WTC11 (cell line): ENCODE measurements at regions not wholly inside any gene's neighbourhood (a gene's known extent, or its start where the extent isn't known, plus 50 kb on each side); places are given as distances from the start of the nearest gene placed in this dataset.

Experiments
- ATAC-seq: fragments of 200-7000 bp; cut with Tn5 transposase; 2 replicates; pipeline ENCODE4 v1.10.0; 2021; ENCODE audit warnings: mild to moderate bottlenecking, moderate library complexity
- CTCF ChIA-PET: fragments of 300-600 bp; sonication (Branson Sonifier 250); formaldehyde crosslinking; loops from one replicate; lab custom pipeline; 2021; ENCODE audit warnings: antibody characterized with exemption; lab: Charles Lee
- POLR2A ChIA-PET: fragments of 350-600 bp; sonication (Branson Sonifier 250); formaldehyde crosslinking; loops from one replicate; lab custom pipeline; 2021; ENCODE audit warnings: antibody characterized with exemption; lab: Charles Lee
- DNase-seq: peaks from one replicate; pipeline ENCODE4 v3.0.0; 2021; ENCODE audit warnings: low spot score
- H3K27ac Mint-ChIP-seq: 2 replicates; pipeline ENCODE4 v1.8.0; 2021; ENCODE audit warnings: mixed read lengths
- H3K27me3 Mint-ChIP-seq: 2 replicates; pipeline ENCODE4 v1.8.0; 2021; ENCODE audit warnings: low read depth, mild to moderate bottlenecking, moderate library complexity, mixed read lengths
- H3K36me3 Mint-ChIP-seq: 2 replicates; pipeline ENCODE4 v1.8.0; 2021; ENCODE audit warnings: mixed read lengths
- H3K4me1 Mint-ChIP-seq: 2 replicates; pipeline ENCODE4 v1.8.0; 2022; ENCODE audit warnings: mixed read lengths
- H3K4me3 Mint-ChIP-seq: 2 replicates; pipeline ENCODE4 v1.8.0; 2021; ENCODE audit warnings: mild to moderate bottlenecking, moderate library complexity, mixed read lengths
- H3K9me3 Mint-ChIP-seq: 2 replicates; pipeline ENCODE4 v1.8.0; 2021; ENCODE audit warnings: mixed read lengths
- CREB1 ChIP-seq: sonication (generic); formaldehyde crosslinking; IDR thresholded peaks from 2 replicates; pipeline ENCODE4 v1.8.0; 2023; ENCODE audit warnings: mild to moderate bottlenecking, missing genetic modification reagents
- ESRRA ChIP-seq: sonication (generic); formaldehyde crosslinking; IDR thresholded peaks from 2 replicates; pipeline ENCODE4 v1.8.1; 2022; ENCODE audit warnings: mild to moderate bottlenecking, missing genetic modification reagents, borderline replicate concordance
- GABPB1 ChIP-seq: sonication (generic); formaldehyde crosslinking; IDR thresholded peaks from 2 replicates; pipeline ENCODE4 v1.8.1; 2023; ENCODE audit warnings: mild to moderate bottlenecking, missing genetic modification reagents
- IRF2 ChIP-seq: sonication (generic); formaldehyde crosslinking; IDR thresholded peaks from 2 replicates; pipeline ENCODE4 v1.8.0; 2022; ENCODE audit warnings: low read depth, missing genetic modification reagents, borderline replicate concordance
- JUN ChIP-seq: sonication (generic); formaldehyde crosslinking; IDR thresholded peaks from 2 replicates; pipeline ENCODE4 v1.8.0; 2023; ENCODE audit warnings: mild to moderate bottlenecking, missing genetic modification reagents
- OVOL2 ChIP-seq: fragments of 250-450 bp; sonication (Bioruptor Pico); IDR thresholded peaks from 2 replicates; pipeline ENCODE4 v1.9.0; 2021; ENCODE audit warnings: mild to moderate bottlenecking, borderline replicate concordance
- SMAD3 ChIP-seq: sonication (generic); formaldehyde crosslinking; IDR thresholded peaks from 2 replicates; pipeline ENCODE4 v1.8.0; 2022; ENCODE audit warnings: missing genetic modification reagents, mild to moderate bottlenecking, borderline replicate concordance
- TCF7 ChIP-seq: sonication (generic); formaldehyde crosslinking; IDR thresholded peaks from 2 replicates; pipeline ENCODE4 v1.8.0; 2022; ENCODE audit warnings: mild to moderate bottlenecking, low read depth, missing genetic modification reagents, moderate library complexity
- TEAD4 ChIP-seq: sonication (generic); formaldehyde crosslinking; IDR thresholded peaks from 2 replicates; pipeline ENCODE4 v1.8.0; 2022; ENCODE audit warnings: mild to moderate bottlenecking, missing genetic modification reagents
- ZNF121 ChIP-seq: sonication (generic); formaldehyde crosslinking; IDR thresholded peaks from 2 replicates; pipeline ENCODE4 v1.8.0; 2023; ENCODE audit warnings: missing genetic modification reagents
- ZNF219 ChIP-seq: sonication (generic); formaldehyde crosslinking; IDR thresholded peaks from 2 replicates; pipeline ENCODE4 v1.8.0; 2023; ENCODE audit warnings: missing genetic modification reagents, mild to moderate bottlenecking, borderline replicate concordance
- ZNF423 ChIP-seq: fragments of 250-450 bp; sonication (Bioruptor Pico); IDR thresholded peaks from 2 replicates; pipeline ENCODE4 v2.1.2; 2022; ENCODE audit warnings: mild to moderate bottlenecking, moderate library complexity
- TF ChIP-seq, protein P1 (sequence below): sonication (generic); formaldehyde crosslinking; IDR thresholded peaks from 2 replicates; pipeline ENCODE4 v1.8.0; 2023; ENCODE audit warnings: missing genetic modification reagents
- TF ChIP-seq, protein P2 (sequence below): sonication (generic); formaldehyde crosslinking; IDR thresholded peaks from 2 replicates; pipeline ENCODE4 v1.8.0; 2023; ENCODE audit warnings: mild to moderate bottlenecking, missing genetic modification reagents
- TF ChIP-seq, protein P3 (sequence below): sonication (generic); formaldehyde crosslinking; conservative IDR thresholded peaks from 2 replicates; pipeline ENCODE4 v1.8.1; 2023; ENCODE audit warnings: mild to moderate bottlenecking, low read depth, missing genetic modification reagents, moderate library complexity
- TF ChIP-seq, protein P4 (sequence below): sonication (generic); formaldehyde crosslinking; IDR thresholded peaks from 2 replicates; pipeline ENCODE4 v1.8.0; 2022; ENCODE audit warnings: mild to moderate bottlenecking, missing genetic modification reagents

DNA sequence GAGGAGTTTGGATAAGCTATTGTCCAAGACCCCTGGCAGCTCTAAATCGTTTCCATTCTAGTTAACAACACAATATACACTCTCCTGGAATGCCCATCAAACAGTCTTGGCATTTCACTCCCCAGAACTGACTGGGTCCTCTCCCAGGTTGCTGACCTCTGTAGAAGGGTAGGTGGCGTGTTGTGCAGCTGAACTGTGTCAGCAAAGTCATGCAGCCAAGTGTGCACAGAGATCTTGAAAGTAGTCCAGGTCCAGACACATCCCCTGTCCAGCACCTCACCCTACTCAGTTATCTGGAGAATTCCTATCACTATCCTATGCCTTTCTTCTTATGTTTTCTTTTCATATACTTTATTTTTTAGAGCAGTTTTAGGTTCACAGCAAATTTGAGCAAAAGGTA is 312.7 kb downstream of the GABRB3 start (continued):
- TF ChIP-seq, protein P1, sequence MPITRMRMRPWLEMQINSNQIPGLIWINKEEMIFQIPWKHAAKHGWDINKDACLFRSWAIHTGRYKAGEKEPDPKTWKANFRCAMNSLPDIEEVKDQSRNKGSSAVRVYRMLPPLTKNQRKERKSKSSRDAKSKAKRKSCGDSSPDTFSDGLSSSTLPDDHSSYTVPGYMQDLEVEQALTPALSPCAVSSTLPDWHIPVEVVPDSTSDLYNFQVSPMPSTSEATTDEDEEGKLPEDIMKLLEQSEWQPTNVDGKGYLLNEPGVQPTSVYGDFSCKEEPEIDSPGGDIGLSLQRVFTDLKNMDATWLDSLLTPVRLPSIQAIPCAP (CRISPR knock-in tag): no peak
- TF ChIP-seq GABPB1 (CRISPR knock-in tag): no peak
- no peak for TF ChIP-seq ZNF219 (CRISPR knock-in tag)
- TF ChIP-seq SMAD3 (CRISPR knock-in tag): no peak
- TF ChIP-seq ZNF121 (CRISPR knock-in tag): no peak
- no peak for TF ChIP-seq TCF7

DNA sequence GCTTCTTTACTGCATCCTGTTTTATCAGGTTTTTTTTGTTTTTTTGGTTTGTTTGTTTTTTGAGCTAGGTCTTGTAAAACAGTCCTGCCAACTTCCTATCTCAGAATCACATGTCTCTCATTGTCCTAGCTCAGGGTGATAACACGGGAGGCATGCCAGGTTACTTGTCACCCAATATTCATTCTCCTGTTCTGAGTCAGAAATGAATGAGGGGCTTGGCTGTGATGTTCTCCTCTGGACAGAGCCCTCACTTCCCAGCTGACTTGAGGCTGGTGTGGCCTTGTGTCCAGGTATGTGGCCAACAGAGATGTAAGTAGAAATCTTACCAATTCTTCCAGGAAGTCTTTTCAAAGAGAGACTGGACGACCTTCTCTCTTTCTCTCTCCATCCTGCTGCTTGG is 317.0 kb downstream of the GABRB3 start:
- Mint-ChIP-seq H3K36me3 (peaks cover 22% of the 10 kb centered on the region), H3K4me1 (no peaks in the 10 kb centered on the region), H3K27ac (no peak overlapping the region), H3K4me3 (no peak overlapping the region), H3K27me3 (no peaks in the 10 kb centered on the region; the same call in 1 of the 2 replicates), H3K9me3 (peaks cover 31% of the 10 kb centered on the region)
- no peak for DNase-seq
- ChIA-PET POLR2A (no interaction called here), CTCF (no interaction called here)
- no peak for ATAC-seq
- TF ChIP-seq ESRRA: no peak
- no peak for TF ChIP-seq CREB1 (CRISPR knock-in tag)
- TF ChIP-seq, protein P2, sequence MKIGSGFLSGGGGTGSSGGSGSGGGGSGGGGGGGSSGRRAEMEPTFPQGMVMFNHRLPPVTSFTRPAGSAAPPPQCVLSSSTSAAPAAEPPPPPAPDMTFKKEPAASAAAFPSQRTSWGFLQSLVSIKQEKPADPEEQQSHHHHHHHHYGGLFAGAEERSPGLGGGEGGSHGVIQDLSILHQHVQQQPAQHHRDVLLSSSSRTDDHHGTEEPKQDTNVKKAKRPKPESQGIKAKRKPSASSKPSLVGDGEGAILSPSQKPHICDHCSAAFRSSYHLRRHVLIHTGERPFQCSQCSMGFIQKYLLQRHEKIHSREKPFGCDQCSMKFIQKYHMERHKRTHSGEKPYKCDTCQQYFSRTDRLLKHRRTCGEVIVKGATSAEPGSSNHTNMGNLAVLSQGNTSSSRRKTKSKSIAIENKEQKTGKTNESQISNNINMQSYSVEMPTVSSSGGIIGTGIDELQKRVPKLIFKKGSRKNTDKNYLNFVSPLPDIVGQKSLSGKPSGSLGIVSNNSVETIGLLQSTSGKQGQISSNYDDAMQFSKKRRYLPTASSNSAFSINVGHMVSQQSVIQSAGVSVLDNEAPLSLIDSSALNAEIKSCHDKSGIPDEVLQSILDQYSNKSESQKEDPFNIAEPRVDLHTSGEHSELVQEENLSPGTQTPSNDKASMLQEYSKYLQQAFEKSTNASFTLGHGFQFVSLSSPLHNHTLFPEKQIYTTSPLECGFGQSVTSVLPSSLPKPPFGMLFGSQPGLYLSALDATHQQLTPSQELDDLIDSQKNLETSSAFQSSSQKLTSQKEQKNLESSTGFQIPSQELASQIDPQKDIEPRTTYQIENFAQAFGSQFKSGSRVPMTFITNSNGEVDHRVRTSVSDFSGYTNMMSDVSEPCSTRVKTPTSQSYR: no peak
- TF ChIP-seq OVOL2: no peak
- TF ChIP-seq, protein P3, sequence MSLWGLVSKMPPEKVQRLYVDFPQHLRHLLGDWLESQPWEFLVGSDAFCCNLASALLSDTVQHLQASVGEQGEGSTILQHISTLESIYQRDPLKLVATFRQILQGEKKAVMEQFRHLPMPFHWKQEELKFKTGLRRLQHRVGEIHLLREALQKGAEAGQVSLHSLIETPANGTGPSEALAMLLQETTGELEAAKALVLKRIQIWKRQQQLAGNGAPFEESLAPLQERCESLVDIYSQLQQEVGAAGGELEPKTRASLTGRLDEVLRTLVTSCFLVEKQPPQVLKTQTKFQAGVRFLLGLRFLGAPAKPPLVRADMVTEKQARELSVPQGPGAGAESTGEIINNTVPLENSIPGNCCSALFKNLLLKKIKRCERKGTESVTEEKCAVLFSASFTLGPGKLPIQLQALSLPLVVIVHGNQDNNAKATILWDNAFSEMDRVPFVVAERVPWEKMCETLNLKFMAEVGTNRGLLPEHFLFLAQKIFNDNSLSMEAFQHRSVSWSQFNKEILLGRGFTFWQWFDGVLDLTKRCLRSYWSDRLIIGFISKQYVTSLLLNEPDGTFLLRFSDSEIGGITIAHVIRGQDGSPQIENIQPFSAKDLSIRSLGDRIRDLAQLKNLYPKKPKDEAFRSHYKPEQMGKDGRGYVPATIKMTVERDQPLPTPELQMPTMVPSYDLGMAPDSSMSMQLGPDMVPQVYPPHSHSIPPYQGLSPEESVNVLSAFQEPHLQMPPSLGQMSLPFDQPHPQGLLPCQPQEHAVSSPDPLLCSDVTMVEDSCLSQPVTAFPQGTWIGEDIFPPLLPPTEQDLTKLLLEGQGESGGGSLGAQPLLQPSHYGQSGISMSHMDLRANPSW (CRISPR knock-in tag): no peak
- no peak for TF ChIP-seq IRF2

DNA sequence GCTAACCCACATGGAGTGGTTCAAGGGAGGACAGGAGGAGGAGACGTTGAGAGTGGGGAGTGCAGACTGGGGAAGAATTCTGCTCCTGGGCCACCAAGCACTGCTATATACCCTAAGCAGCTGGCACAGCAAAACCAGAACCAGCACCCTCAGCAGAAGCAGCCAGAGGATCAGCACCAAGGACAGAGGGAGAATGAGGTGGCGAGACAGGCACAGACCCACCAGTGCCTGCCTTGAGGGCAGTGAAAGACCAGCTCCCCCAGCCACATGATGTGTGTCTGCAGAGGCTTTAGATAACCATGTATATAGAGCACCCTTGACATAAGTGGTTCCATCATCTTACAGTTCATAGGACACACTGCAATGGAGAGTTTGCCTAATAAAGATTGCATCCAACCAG is 319.0 kb downstream of the GABRB3 start:
- DNase-seq: peak; percentile 32
- Mint-ChIP-seq H3K27ac (no peak overlapping the region), H3K4me1 (peaks cover 12% of the 10 kb centered on the region), H3K27me3 (no peaks in the 10 kb centered on the region; the same call in 1 of the 2 replicates), H3K9me3 (peaks cover 31% of the 10 kb centered on the region), H3K4me3 (no peak overlapping the region), H3K36me3 (peaks cover 22% of the 10 kb centered on the region)
- ATAC-seq: no peak
- TF ChIP-seq TEAD4 (CRISPR knock-in tag) (peak; percentile 13; the same call in 1 of the 2 replicates), JUN (0 out of 2 replicates have a peak, but pooled peaks have one; percentile 34), ZNF423 (CRISPR knock-in tag) (no peak), ZNF219 (CRISPR knock-in tag) (0 out of 2 replicates have a peak, but pooled peaks have one; percentile 33)
- TF ChIP-seq, protein P4, sequence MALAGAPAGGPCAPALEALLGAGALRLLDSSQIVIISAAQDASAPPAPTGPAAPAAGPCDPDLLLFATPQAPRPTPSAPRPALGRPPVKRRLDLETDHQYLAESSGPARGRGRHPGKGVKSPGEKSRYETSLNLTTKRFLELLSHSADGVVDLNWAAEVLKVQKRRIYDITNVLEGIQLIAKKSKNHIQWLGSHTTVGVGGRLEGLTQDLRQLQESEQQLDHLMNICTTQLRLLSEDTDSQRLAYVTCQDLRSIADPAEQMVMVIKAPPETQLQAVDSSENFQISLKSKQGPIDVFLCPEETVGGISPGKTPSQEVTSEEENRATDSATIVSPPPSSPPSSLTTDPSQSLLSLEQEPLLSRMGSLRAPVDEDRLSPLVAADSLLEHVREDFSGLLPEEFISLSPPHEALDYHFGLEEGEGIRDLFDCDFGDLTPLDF (CRISPR knock-in tag): no peak
- ChIA-PET POLR2A (no interaction called here), CTCF (no interaction called here)
